ENCODE measurements at regions not wholly inside any gene's neighbourhood (a gene's known extent, or its start where the extent isn't known, plus 50 kb on each side); places are given as distances from the start of the nearest gene placed in this dataset.
A peak's percentile ranks its signal among the peaks of the same experiment; 100 is the strongest.
"Not testable (repeated sequence)": the region's sequence is repeated elsewhere in the genome, so short reads cannot be mapped to it uniquely, and the experiment has no call there.

DNA sequence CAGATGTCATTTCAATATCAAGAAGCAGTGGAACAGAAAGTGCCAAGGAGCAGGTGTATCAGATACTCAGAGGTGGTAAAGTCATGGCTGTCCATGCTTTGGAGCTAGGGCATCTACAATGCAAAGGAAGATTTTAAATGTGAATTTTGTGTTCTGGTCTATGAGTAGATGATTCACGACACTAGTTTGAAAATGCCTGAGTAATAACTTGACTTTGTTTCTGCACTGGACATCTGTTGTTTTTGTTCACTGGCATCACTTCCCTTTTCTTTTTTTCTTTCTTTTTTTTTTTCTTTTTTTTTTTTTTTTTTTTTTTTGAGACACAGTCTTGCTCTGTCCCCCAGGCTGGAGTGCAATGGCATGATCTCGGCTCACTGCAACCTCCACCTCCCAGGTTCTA is 460.7 kb upstream of the PAPPA start:
- not testable (repeated sequence) for DNase-seq (ENCODE audit: low spot score); FAIRE-seq

GRCh38 chr9:115694014-115694413 is 459.6 kb upstream of the PAPPA start:
- no peak for FAIRE-seq
- no peak for DNase-seq (ENCODE audit: low spot score)

- DNase-seq (ENCODE audit: low spot score) (no peak), FAIRE-seq (no peak)
Measured at GRCh38 chr9:115694991-115695390, 458.6 kb upstream of the PAPPA start.

GRCh38 chr9:115712981-115713380 is 440.6 kb upstream of the PAPPA start:
- FAIRE-seq (no peak), DNase-seq (ENCODE audit: low spot score) (no peak)

DNA sequence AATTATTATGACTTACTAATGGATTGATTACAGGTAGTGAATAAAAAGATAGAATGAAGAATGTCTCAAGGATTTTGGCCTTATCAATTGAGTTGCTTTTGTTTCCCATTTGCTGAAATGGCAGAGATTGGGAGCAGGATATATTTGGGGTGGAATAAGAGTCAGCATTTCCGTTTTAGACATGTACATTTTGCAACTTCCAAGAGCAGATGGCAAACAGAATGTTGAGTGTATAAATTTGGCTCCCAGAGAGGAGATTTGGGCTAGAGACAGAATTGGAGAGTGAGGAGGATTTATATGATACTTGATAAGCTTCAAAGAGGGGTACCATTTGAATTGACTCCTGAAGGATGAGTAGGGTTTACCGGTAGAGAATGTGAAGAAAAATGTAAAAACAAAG is 437.9 kb upstream of the PAPPA start:
- no peak for FAIRE-seq
- DNase-seq (ENCODE audit: low spot score): no peak

- FAIRE-seq: no peak
- DNase-seq (ENCODE audit: low spot score): no peak
Measured at GRCh38 chr9:115717298-115717697, 436.3 kb upstream of the PAPPA start.

GRCh38 chr9:115717711-115718173 is 435.8 kb upstream of the PAPPA start:
- peak; percentile 57 for DNase-seq (ENCODE audit: low spot score)
- FAIRE-seq: no peak

DNA sequence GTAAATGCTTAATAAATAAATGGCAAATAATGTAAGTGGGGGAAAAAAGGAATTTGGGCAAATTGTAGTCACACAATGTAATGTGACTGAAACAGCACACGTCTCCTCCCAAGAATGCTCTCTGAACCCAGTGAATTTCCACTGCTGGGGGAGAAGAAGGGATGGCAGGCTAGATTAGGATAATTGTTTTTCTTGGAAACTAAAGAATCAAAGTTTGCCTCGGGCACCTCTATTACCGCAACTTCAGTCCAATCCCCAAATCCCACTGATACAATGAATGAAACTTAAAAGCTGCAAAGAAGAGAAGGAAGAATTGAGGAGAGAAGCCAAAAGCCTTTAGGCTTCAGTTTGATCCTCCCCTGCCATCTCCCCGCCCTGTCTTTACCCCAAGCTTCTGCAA is 423.2 kb upstream of the PAPPA start:
- DNase-seq (ENCODE audit: low spot score) (no peak), FAIRE-seq (no peak)

GRCh38 chr9:115730845-115731244 is 422.7 kb upstream of the PAPPA start:
- no peak for FAIRE-seq
- no peak for DNase-seq (ENCODE audit: low spot score)

DNA sequence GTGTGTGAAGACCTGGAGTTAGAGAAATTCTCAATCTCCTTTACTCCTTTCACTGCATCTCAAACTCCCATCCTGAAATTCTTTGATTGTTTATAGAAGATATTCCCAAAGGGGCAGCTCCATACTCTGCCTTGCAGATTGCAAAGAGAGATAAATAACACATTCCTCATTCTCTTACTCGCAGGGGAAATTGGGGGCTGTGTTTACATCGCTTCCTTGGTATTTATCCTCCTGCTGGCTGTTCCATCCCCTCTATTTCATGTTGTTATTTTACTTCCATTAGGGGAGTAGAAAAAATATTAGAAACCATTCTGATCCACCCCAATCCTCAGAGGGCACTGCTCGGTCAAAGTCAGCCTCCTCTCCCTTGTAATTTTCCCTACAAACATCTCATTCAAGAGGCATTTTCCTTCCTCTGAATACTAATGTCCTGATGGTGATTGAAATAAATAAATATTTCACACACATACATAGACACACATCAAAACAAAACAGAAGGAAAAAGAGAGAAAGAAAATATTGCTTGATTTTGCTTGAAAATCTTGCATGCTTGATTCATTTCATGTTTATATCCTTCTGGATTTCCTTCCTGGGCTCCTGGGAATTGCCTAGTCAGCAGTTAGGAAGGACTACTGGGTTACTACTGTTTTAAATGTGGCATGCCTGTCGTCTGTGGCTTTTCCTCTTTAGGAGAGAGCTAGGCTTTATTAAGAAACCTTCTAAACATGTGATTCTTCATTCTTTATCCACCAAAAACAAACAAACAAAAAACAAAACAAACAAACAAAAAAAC is 420.1 kb upstream of the PAPPA start:
- no peak for DNase-seq (ENCODE audit: low spot score)
- no peak for FAIRE-seq

GRCh38 chr9:115739096-115739875 is 414.3 kb upstream of the PAPPA start:
- no peak for FAIRE-seq
- DNase-seq (ENCODE audit: low spot score): no peak

DNA sequence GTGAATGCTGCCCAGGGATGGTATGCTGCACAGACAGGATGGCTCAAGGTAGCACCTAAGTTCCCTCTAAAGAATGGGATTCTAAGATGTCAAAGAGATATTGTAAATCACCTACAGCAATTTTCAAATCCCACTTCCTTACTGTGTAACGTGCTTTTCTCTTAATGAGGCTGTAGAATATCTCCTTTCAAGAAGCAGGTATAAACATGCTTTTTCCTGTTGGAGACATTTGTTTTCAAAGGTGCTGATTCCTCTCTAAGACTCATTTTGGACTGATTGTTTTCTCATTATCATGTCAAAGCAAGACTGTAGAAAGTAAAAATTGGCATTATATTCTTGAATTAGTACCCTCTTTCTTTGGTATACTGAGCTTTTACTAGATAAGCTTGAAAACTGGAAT is 412.6 kb upstream of the PAPPA start:
- no peak for DNase-seq (ENCODE audit: low spot score)
- FAIRE-seq: no peak

- FAIRE-seq (no peak), DNase-seq (ENCODE audit: low spot score) (no peak)
Measured at GRCh38 chr9:115743709-115744605, 409.6 kb upstream of the PAPPA start.

DNA sequence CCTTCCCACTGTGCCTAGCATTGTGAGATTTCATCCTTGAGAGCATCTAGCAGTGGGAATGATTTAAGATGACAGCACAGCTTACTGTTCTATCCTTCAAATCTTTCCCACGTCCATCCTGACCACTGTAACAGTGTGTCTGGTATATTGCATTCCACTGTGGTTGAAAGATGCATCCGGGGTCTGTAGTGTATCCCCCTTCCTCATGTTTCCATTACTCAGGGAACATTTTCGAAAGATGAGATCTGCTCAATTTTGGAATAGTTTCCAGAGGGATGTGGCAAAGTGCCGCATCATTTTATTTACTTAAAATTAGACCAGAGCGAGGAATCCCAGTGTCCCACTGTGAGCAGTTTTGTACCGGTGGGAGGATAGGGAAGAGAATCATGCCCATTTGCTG is 407.1 kb upstream of the PAPPA start:
- FAIRE-seq (no peak), DNase-seq (ENCODE audit: low spot score) (no peak)

DNA sequence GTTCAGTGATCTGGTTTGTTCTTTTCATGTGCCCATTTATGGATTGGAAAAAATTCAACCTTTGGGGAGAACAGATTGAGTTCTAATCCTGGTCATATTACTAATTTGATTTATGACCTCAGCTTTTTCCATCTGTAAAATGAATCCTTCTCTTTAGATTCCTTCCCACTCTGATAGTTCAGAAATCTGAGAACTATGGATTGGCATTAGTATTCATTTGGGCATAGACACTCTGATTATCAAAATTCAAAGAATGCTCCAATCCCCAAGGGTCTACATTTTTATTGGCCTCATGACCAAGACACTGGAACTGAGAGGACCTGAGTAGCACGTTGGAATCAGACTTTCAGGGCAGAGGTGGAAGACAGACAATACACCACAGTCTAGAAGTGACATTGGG is 405.9 kb upstream of the PAPPA start:
- DNase-seq (ENCODE audit: low spot score) (no peak), FAIRE-seq (no peak)

DNA sequence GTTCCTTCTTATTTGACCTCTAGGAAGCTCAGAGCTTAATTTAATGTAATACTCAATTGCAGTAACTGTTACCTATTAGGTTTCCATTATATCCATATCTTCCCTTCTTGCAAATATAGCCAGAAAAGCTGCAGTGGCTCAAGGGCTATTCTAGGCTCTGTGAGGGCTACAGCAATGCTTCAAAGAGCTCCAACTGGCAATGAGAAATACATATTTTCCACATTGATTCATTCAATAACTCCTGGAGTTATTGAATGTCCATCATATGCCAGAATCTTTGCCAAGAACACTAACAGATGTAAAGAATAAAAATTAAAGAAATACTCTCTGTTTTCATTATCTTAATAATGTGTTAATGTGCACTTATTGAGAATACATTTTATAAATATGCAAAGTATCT is 396.9 kb upstream of the PAPPA start:
- FAIRE-seq (no peak), DNase-seq (ENCODE audit: low spot score) (no peak)

GRCh38 chr9:115757461-115757860 is 396.1 kb upstream of the PAPPA start:
- FAIRE-seq (no peak), DNase-seq (ENCODE audit: low spot score) (no peak)

DNA sequence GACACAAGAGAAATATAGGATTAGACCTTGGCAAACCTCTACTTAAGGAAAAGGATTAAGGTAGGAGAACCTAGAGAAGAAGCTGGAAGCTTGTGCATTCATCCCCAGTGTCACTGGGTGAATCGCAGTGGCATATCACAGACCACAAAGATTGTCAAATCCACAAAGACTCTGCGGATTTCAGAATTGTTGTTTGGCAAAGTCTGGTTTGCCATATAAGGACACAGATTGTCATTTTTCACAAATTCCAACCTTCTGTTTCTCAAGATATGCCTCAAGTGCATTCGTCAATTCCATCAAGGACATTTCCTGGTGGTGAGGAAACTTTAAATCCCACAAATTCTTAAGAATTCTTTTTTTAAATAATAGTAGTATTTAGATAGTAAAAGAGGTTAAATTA is 395.1 kb upstream of the PAPPA start:
- no peak for FAIRE-seq
- no peak for DNase-seq (ENCODE audit: low spot score)

GRCh38 chr9:115759426-115759825 is 394.2 kb upstream of the PAPPA start:
- DNase-seq (ENCODE audit: low spot score) (no peak), FAIRE-seq (no peak)

GRCh38 chr9:115764645-115765044 is 388.9 kb upstream of the PAPPA start:
- DNase-seq (ENCODE audit: low spot score) (no peak), FAIRE-seq (no peak)

- FAIRE-seq (no peak), DNase-seq (ENCODE audit: low spot score) (no peak)
Measured at GRCh38 chr9:115765060-115765459, 388.5 kb upstream of the PAPPA start.

Data from urothelium cell line (cell line).